ENCODE measurements at regions not wholly inside any gene's neighbourhood (a gene's known extent, or its start where the extent isn't known, plus 50 kb on each side); places are given as distances from the start of the nearest gene placed in this dataset.

- Histone ChIP-seq H3K36me3 (ENCODE audit: insufficient read depth, low read length) (no peaks in the 10 kb centered on the region), H3K9ac (ENCODE audit: low read length) (no peak overlapping the region), H3K9me3 (ENCODE audit: insufficient read depth, low read depth, low read length) (peaks cover 3% of the 10 kb centered on the region), H2AFZ (ENCODE audit: low read depth, low read length) (no peak overlapping the region), H3K27ac (ENCODE audit: low read depth, low read length) (no peak overlapping the region), H3K79me2 (ENCODE audit: insufficient read depth, low read length) (no peaks in the 10 kb centered on the region), H3K27me3 (ENCODE audit: insufficient read depth, low read length) (no peaks in the 10 kb centered on the region), H4K20me1 (ENCODE audit: insufficient read depth, low read length) (no peaks in the 10 kb centered on the region), H3K4me3 (ENCODE audit: insufficient read depth, low read depth, low read length) (no peak overlapping the region), H3K4me2 (ENCODE audit: low read length) (no peak overlapping the region), H3K4me1 (ENCODE audit: insufficient read depth, low read length) (no peaks in the 10 kb centered on the region)
- Mint-ChIP-seq H3K27me3 (ENCODE audit: low read depth, unreplicated experiment) (peaks cover 16% of the 10 kb centered on the region), H3K4me3 (ENCODE audit: unreplicated experiment) (no peak overlapping the region), H3K9me3 (ENCODE audit: unreplicated experiment) (peaks cover 5% of the 10 kb centered on the region), H3K4me1 (ENCODE audit: low read depth, unreplicated experiment) (no peaks in the 10 kb centered on the region), H3K27ac (ENCODE audit: unreplicated experiment) (no peak overlapping the region), H3K36me3 (ENCODE audit: low read depth, unreplicated experiment) (peaks cover 4% of the 10 kb centered on the region)
- TF ChIP-seq CTCF (IDR thresholded peaks at IDR 0.05; ENCODE audit: insufficient read depth, low read depth, low read length) (no peak), EZH2 (IDR thresholded peaks at IDR 0.05; ENCODE audit: insufficient read depth, low read length) (no peak)
- DNase-seq (ENCODE audit: low read depth) = no peak
- FAIRE-seq = no peak
Observed at GRCh38 chr7:156020566-156020965, 208.3 kb upstream of the SHH start.

- H3K4me3 ChIP-seq (ENCODE audit: insufficient read depth, low read depth, low read length) = no peak overlapping the region
- no peak overlapping the region for H3K27ac ChIP-seq (ENCODE audit: low read depth, low read length)
Observed at GRCh38 chr7:156019776-156020565, 207.7 kb upstream of the SHH start.

GRCh38 chr7:156019308-156019707 lies 207.0 kb upstream of the SHH start:
- H3K27me3 ChIP-seq (ENCODE audit: insufficient read depth, low read length) = no peaks in the 10 kb centered on the region
- no peak overlapping the region for H3K4me2 ChIP-seq (ENCODE audit: low read length)
- no peak overlapping the region for H2AFZ ChIP-seq (ENCODE audit: low read depth, low read length)
- Mint-ChIP-seq H3K36me3 (ENCODE audit: low read depth, unreplicated experiment) (peaks cover 4% of the 10 kb centered on the region), H3K9me3 (ENCODE audit: unreplicated experiment) (peaks cover 4% of the 10 kb centered on the region), H3K4me3 (ENCODE audit: unreplicated experiment) (no peak overlapping the region), H3K4me1 (ENCODE audit: low read depth, unreplicated experiment) (no peaks in the 10 kb centered on the region), H3K27me3 (ENCODE audit: low read depth, unreplicated experiment) (peaks cover 16% of the 10 kb centered on the region), H3K27ac (ENCODE audit: unreplicated experiment) (no peak overlapping the region)
- no peak overlapping the region for H3K9ac ChIP-seq (ENCODE audit: low read length)
- peaks cover 6% of the 10 kb centered on the region for H3K9me3 ChIP-seq (ENCODE audit: insufficient read depth, low read depth, low read length)
- H3K79me2 ChIP-seq (ENCODE audit: insufficient read depth, low read length) = no peaks in the 10 kb centered on the region
- H3K4me1 ChIP-seq (ENCODE audit: insufficient read depth, low read length) = no peaks in the 10 kb centered on the region
- no peak overlapping the region for H3K27ac ChIP-seq (ENCODE audit: low read depth, low read length)
- no peaks in the 10 kb centered on the region for H4K20me1 ChIP-seq (ENCODE audit: insufficient read depth, low read length)
- TF ChIP-seq EZH2 (IDR thresholded peaks at IDR 0.05; ENCODE audit: insufficient read depth, low read length) = no peak
- no peak for TF ChIP-seq CTCF (IDR thresholded peaks at IDR 0.05; ENCODE audit: insufficient read depth, low read depth, low read length)
- FAIRE-seq (no peak), DNase-seq (ENCODE audit: low read depth) (no peak)
- no peaks in the 10 kb centered on the region for H3K36me3 ChIP-seq (ENCODE audit: insufficient read depth, low read length)
- no peak overlapping the region for H3K4me3 ChIP-seq (ENCODE audit: insufficient read depth, low read depth, low read length)

More at GRCh38 chr7:156019776-156020565, 207.7 kb upstream of the SHH start:
- no peak overlapping the region for H2AFZ ChIP-seq (ENCODE audit: low read depth, low read length)
- no peaks in the 10 kb centered on the region for H3K36me3 ChIP-seq (ENCODE audit: insufficient read depth, low read length)
- no peak overlapping the region for H3K4me2 ChIP-seq (ENCODE audit: low read length)
- H3K4me1 ChIP-seq (ENCODE audit: insufficient read depth, low read length) = no peaks in the 10 kb centered on the region
- no peak for TF ChIP-seq EZH2 (IDR thresholded peaks at IDR 0.05; ENCODE audit: insufficient read depth, low read length)
- H3K4me3 Mint-ChIP-seq (ENCODE audit: unreplicated experiment) = no peak overlapping the region
- peaks cover 5% of the 10 kb centered on the region for H3K9me3 Mint-ChIP-seq (ENCODE audit: unreplicated experiment)
- peaks cover 6% of the 10 kb centered on the region for H3K9me3 ChIP-seq (ENCODE audit: insufficient read depth, low read depth, low read length)
- FAIRE-seq = no peak
- H3K9ac ChIP-seq (ENCODE audit: low read length) = no peak overlapping the region
- peaks cover 16% of the 10 kb centered on the region for H3K27me3 Mint-ChIP-seq (ENCODE audit: low read depth, unreplicated experiment)
- peaks cover 4% of the 10 kb centered on the region for H3K36me3 Mint-ChIP-seq (ENCODE audit: low read depth, unreplicated experiment)
- H3K79me2 ChIP-seq (ENCODE audit: insufficient read depth, low read length) = no peaks in the 10 kb centered on the region
- no peaks in the 10 kb centered on the region for H4K20me1 ChIP-seq (ENCODE audit: insufficient read depth, low read length)
- no peaks in the 10 kb centered on the region for H3K4me1 Mint-ChIP-seq (ENCODE audit: low read depth, unreplicated experiment)
- H3K27me3 ChIP-seq (ENCODE audit: insufficient read depth, low read length) = no peaks in the 10 kb centered on the region
- no peak for DNase-seq (ENCODE audit: low read depth)
- H3K27ac Mint-ChIP-seq (ENCODE audit: unreplicated experiment) = no peak overlapping the region
